Erythroblast (primary cell): ENCODE measurements at regions not wholly inside any gene's neighbourhood (a gene's known extent, or its start where the extent isn't known, plus 50 kb on each side); places are given as distances from the start of the nearest gene placed in this dataset.

Source experiments
- GATA1 ChIP-seq: IDR thresholded peaks from 2 replicates; pipeline ENCODE4 v1.6.1; 2011; ENCODE audit warnings: low read depth, mild to moderate bottlenecking, control low read depth, low read length, moderate library complexity
- POLR2A ChIP-seq: IDR thresholded peaks from 2 replicates; pipeline ENCODE4 v1.6.1; 2011; ENCODE audit warnings: mild to moderate bottlenecking, low read length

DNA sequence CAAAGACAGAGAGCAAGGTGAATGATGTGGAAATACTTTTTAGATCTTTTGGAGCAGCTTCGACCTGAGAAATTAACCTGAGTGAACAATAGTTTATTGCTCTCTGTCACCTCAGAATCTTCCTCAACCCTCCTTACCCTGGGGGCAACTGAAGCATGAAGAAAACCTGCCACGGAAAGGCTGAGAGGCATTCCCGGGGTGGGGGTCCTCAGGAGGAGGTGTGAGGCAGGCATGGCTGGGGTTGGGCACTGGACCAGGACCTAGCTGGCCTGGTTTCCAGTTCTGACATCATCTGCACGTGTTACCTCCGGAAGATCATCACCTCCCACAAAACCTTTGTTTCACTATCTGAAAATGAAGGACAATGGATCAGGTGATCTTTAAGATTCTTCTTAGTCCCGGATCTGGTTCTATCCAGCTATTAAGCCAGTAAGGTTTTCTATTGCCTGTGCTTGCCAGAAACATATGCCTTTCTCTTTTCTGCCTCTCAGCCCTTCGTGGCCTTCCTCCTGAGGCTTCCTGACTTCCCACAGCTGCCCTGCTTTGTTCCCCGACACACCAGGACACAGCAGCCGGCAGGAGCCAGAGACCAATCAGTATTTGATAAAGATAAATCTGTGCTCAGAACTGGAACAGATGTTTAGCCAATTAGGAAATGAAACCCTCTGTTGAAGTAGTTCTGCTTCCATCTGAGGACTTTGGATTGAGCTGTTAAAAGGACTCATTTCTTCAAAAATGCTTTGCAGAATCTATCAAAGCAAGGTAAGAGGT is 232.5 kb downstream of the TDRD15 start:
- no peak for TF ChIP-seq POLR2A
- no peak for TF ChIP-seq GATA1
